Activated T-cell treated with anti-CD3 and anti-CD28 coated beads for 48 hours (primary cell): ENCODE measurements at regions not wholly inside any gene's neighbourhood (a gene's known extent, or its start where the extent isn't known, plus 50 kb on each side); places are given as distances from the start of the nearest gene placed in this dataset.
"Not testable (repeated sequence)": the region's sequence is repeated elsewhere in the genome, so short reads cannot be mapped to it uniquely, and the experiment has no call there.

Source experiments
- DNase-seq: peaks from one replicate; pipeline ENCODE4 v3.0.0-alpha.2; 2020; ENCODE audit warnings: low read depth

DNA sequence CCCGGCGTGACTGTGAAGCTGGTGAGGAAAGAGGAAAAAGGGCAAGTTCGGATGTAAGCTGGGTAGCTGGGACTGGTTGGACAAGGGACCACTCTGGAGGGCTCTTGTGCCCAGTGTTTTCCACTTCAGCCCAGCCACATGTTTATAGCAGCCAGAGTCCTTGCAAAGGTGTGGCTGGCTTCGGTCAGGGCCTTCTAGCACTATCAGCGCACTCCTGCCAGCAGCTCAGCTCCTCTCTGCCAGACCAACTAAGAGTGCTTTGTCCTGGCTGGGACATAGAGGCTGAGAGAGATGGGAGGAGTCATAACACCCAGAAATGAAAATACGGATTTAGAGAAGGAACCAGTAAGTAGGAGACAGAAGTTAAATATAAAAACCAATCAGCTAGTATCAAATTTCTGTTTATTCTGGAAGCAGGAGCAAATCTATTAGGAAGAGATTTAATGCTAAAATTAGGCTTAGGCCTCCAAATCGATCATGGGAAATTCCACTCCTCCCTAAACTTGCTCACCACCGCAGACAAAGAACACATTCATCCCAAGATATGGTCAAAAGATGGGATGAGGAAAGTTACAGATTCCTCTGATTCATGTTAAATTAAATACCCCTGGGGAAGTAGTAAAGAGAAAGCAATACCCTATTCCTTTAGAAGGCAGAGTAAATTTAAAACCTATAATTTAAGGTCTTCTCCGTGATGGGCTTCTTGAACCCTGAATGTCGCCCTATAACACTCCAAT lies 135.0 kb downstream of the RALA start:
- no peak for DNase-seq

- DNase-seq, result no peak
These were observed 138.1 kb downstream of the RALA start for GRCh38 chr7:39761449-39761848.

DNA sequence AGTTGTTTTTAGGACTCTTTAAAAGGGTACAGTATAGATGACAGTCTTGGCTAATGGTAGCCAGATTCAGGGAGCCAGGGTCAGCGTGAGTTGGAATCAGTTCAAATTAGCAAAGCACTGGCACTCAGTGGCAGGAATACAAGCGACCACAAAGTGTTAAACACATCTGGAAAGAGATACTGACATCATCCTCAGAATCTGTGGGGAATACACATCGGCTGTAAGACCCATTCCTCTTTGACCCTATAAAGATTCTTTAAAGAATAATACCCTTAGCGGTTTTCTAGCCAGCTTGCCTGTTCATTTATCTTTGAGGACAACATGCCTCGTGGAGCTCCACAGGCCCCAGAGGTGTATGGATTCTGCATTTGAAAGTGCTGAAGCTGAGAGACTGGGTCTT lies 139.1 kb downstream of the RALA start:
- DNase-seq, result not testable (repeated sequence)

GRCh38 chr7:39762881-39763280 lies 139.5 kb downstream of the RALA start:
- not testable (repeated sequence) for DNase-seq

- DNase-seq, result not testable (repeated sequence)
These were observed 142.5 kb downstream of the RALA start for GRCh38 chr7:39765833-39766232.

DNA sequence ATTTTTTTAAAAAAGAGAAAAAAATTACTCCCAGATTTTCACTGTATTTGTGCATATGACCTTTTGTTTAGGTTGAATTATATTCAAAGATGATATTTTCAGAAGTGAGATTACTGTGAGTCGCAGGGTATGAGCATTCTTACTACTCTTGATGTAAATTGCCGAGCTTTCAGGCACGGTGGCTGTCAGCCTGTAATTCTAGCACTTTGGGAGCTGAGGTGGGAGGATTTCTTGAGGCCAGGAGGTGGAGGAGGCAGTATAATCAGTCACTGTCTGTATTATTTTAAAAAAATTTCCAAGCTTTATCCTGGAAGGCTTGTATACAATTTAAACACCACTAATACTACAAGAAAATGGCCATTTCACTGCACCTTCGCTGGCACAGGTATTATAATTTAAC lies 145.1 kb downstream of the RALA start:
- DNase-seq, result not testable (repeated sequence)

GRCh38 chr7:39774341-39774851 lies 151.0 kb downstream of the RALA start:
- not testable (repeated sequence) for DNase-seq

GRCh38 chr7:39781557-39781956 lies 158.2 kb downstream of the RALA start:
- not testable (repeated sequence) for DNase-seq

- DNase-seq, result not testable (repeated sequence)
These were observed 163.1 kb downstream of the RALA start for GRCh38 chr7:39786440-39786839.

- DNase-seq, result not testable (repeated sequence)
These were observed 159.0 kb upstream of the CDK13 start for GRCh38 chr7:39791035-39791434.

DNA sequence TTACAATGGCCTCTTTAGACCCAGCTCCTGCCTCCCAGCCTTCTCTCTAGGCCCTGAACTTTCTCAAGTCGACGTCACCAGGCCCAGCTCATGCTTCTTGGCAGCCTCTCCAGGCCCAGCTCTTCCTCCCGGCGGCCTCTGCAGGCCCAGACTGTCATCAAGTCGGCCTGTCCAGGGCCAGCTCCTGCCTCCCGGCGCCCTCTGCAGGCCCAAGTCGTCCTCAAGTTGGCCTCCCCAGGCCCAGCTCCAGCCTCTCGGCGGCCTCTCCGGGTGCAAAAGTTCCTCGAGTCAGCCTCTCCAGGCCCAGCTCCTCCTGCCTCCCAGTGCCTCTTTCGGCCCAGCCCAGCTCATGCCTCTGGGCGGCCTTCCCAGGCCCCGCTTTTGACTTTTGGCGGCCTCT lies 158.1 kb upstream of the CDK13 start:
- DNase-seq, result not testable (repeated sequence)

GRCh38 chr7:39793026-39793425 lies 157.0 kb upstream of the CDK13 start:
- DNase-seq, result not testable (repeated sequence)

GRCh38 chr7:39793851-39794250 lies 156.2 kb upstream of the CDK13 start:
- not testable (repeated sequence) for DNase-seq

- not testable (repeated sequence) for DNase-seq
These were observed 153.1 kb upstream of the CDK13 start for GRCh38 chr7:39796947-39797346.

- DNase-seq, result not testable (repeated sequence)
These were observed 152.0 kb upstream of the CDK13 start for GRCh38 chr7:39798077-39798476.

DNA sequence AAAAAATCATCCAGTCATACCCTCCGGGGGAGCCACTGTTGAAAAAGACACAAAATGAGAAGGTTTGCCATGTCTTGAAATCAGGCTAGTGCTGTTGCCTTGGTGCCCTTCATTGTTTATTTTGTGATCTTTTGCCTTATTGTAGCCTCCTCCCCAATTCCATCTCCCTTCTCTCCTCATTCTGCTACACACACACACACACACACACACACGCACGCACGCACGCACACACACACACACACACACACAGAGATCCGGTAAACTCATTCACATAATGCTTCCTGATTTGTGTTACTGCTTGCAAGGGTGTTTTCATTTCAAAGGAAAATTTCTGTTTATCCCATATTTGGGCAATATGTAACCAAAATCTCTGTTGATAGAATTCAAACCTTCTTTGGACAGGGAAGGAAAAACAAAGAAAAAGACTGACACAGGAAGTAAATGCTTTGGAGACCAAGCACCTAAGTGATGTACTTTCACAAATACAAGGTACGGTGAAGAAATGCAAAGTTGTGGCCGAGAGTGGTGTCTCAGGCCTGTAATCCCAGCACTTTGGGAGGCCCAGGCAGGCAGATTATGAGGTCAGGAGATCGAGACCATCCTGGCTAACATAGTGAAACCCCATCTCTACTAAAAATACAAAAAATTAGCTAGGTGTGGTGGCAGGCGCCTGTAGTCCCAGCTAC lies 141.1 kb upstream of the CDK13 start:
- DNase-seq, result no peak

GRCh38 chr7:39810204-39810642 lies 139.8 kb upstream of the CDK13 start:
- no peak for DNase-seq

DNA sequence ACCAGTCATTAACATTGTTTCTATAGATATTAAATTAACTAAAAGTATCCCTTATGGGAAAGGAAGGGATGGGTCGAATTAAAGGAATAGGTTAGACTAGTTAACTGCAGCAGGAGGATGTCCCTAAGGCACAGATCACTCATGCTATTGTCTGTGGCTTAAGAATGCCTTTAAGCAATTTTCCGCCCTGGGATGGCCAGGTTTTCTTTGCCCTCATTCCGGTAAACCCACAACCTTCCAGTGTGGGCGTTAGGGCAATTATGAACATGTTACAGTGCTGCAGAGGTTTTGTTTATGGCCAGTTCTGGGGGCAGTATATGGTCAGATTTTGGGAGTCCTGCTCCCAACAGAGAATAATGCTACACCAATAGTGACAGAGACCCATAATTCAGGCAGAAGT lies 139.3 kb upstream of the CDK13 start:
- DNase-seq, result no peak

DNA sequence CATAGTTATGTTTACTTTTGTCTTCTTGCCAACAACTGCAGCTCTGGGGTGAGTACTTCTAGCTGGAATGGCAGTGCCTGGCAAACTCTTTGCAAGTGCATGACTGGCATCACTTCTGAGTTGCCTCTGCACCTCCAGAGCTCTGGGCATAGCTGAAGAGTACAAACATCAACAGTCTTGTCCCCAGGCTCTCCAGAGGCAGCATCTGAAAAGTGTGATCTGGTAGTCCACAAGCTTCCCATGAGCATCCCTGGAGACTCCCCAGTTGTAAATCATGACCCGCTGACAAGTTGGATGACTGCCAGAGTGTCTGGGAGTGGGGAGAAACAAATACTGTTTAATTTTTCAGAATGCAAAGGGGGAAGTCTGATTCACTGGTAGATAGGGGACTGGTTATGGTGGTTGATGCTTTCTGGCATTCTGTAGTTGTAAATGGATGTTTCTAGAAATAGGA lies 138.9 kb upstream of the CDK13 start:
- no peak for DNase-seq

DNA sequence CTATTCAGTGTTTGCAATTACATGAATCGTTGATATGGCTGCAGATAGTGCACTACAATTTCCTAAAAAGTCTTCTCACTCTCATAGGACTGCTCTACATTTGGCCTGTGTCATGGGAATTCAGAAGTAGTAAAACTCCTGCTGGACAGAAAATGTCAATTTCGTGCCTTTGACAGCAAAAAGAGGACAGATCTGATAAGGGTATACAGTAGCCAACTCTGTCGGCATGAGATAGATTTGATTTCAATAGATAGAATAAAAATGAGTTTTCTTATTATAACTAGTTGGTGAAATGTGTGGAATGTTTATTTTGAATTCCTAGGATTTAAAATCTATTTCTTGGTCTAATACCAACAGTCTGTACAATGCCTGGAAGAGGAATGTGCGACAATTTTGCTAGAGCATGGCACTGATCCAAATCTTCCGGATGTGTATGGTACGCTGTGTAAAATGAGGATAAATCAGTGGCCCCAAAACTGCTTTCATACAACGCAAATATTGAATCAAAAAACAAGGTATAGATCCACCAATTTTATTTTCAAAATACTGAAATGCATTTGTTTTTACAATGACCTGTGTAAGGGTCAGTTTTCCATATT lies 133.5 kb upstream of the CDK13 start:
- DNase-seq, result no peak

DNA sequence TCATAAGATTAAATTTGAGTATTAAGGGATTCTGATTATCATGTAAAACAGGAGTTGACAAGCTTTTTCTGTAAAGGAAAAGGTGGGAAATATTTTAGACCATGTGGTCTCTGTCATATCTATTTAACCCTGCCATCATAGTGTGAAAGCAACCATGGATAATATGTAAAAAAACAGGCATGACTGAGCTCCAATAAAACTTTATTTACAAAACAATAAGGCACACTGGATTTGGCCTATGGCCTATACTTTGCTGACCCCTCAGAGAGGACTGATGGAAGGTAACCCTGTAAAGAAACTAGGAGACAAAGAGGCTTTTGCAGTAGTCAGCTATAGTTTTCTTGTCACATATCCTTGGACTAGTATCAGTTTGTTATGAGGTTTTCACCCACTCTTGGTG lies 130.5 kb upstream of the CDK13 start:
- DNase-seq, result no peak

DNA sequence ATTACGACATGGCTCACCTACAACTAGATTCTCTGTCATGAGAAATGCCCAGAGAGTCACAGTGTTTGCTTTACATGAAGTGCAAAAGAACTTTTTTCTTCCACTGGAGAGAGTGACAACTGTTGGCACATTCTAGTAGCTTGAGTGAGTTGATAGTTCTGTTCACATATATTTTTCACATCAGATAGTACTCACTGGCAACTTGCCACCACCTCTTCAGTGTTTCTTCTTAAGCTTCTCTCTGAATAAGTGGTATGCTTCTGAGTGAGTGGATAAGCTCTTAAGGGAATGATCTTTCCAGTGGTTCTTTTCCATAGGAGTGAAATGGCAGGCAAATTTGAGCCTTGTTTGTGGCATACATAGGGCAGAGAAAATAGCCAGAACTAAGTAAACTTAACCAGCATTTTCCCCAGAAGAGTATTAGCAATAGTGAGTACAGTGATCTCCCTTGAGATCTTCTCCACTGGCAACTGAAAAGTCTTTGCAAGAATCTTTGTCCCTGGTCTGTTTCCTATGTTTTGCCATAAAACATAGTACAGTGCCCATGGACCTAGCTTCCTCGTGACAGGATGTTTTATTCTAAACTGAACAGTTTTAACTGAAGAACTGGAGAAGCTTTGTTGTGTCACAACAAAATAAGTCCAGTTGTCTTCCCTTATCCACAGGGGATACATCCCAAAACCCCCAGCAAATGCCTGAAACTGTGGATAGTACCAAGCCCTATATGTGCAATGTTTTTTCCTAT lies 125.4 kb upstream of the CDK13 start:
- DNase-seq, result no peak
